IMR-90 (cell line): ENCODE measurements at regions not wholly inside any gene's neighbourhood (a gene's known extent, or its start where the extent isn't known, plus 50 kb on each side); places are given as distances from the start of the nearest gene placed in this dataset.

Experiments
- NFE2L2 ChIP-seq: fragments of 150-350 bp; IDR thresholded peaks from 2 replicates; pipeline ENCODE4 v1.6.1; 2016; ENCODE audit warnings: low read depth, mild to moderate bottlenecking, low read length
- POLR2A ChIP-seq: IDR thresholded peaks from 2 replicates; pipeline ENCODE4 v1.6.1; 2012; ENCODE audit warnings: mild to moderate bottlenecking, low read depth, low read length
- RAD21 ChIP-seq: IDR thresholded peaks from 2 replicates; pipeline ENCODE4 v1.6.1; 2012; ENCODE audit warnings: low read length, improper control_type of control experiment
- TF ChIP-seq, protein P1 (sequence below): conservative IDR thresholded peaks from 2 replicates; pipeline ENCODE4 v1.5.1; 2012; ENCODE audit warnings: mild to moderate bottlenecking, low read depth, low read length, improper control_type of control experiment
- TF ChIP-seq, protein P2 (sequence below): fragments of 150-350 bp; IDR thresholded peaks from 2 replicates; pipeline ENCODE4 v1.6.1; 2017; ENCODE audit warnings: mild to moderate bottlenecking, antibody characterized with exemption, low read length, low read depth

DNA sequence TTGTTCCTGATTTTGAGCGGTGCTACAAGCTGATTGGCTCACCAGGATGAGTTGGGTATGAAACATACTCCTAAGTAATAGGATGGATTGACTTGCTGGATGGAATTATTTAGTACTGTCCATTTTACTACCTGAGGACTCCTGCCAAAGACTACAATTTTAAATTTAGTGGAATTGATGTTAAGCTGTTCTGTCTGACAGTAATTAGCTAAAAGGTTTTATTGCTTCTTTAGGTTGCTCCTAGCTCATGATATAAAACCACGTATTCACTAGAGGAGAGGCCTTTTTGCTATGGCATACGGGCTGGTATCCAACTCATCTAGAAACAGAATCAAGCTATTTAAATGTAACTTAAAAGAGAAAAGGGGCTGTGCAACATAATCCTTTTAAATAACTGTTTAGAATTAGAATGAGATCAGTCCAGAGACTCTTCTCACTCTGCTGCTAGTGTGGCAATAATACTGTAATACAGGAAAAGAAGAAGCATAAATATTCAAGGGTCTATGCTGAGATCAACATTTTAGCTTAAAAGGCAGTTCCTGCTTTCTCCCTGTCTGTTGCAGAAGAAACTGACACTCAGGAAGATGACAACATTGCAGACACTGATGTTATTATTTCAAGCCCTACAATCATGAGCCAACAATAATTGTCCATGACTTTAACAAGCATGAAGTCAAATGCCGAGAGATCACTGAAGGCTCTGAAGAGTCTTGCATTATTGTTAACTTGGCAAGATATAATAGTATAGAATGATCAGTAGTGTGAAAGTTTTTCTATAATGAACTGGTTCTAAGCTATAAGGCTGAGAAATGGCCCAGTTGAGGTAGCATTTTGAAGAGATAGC is 258.7 kb upstream of the ADGRL4 start:
- TF ChIP-seq POLR2A (no peak), RAD21 (no peak), NFE2L2 (no peak)
- TF ChIP-seq, protein P1, sequence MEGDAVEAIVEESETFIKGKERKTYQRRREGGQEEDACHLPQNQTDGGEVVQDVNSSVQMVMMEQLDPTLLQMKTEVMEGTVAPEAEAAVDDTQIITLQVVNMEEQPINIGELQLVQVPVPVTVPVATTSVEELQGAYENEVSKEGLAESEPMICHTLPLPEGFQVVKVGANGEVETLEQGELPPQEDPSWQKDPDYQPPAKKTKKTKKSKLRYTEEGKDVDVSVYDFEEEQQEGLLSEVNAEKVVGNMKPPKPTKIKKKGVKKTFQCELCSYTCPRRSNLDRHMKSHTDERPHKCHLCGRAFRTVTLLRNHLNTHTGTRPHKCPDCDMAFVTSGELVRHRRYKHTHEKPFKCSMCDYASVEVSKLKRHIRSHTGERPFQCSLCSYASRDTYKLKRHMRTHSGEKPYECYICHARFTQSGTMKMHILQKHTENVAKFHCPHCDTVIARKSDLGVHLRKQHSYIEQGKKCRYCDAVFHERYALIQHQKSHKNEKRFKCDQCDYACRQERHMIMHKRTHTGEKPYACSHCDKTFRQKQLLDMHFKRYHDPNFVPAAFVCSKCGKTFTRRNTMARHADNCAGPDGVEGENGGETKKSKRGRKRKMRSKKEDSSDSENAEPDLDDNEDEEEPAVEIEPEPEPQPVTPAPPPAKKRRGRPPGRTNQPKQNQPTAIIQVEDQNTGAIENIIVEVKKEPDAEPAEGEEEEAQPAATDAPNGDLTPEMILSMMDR: no peak
- TF ChIP-seq, protein P2, sequence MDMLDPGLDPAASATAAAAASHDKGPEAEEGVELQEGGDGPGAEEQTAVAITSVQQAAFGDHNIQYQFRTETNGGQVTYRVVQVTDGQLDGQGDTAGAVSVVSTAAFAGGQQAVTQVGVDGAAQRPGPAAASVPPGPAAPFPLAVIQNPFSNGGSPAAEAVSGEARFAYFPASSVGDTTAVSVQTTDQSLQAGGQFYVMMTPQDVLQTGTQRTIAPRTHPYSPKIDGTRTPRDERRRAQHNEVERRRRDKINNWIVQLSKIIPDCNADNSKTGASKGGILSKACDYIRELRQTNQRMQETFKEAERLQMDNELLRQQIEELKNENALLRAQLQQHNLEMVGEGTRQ: no peak
